ENCODE measurements at regions not wholly inside any gene's neighbourhood (a gene's known extent, or its start where the extent isn't known, plus 50 kb on each side); places are given as distances from the start of the nearest gene placed in this dataset.
"Not testable (repeated sequence)": the region's sequence is repeated elsewhere in the genome, so short reads cannot be mapped to it uniquely, and the experiment has no call there.

GRCh38 chr13:44664308-44664707 is 88.2 kb upstream of the TSC22D1 start:
- Mint-ChIP-seq H3K27me3 (ENCODE audit: low read depth) (peaks cover 12% of the 10 kb centered on the region), H3K4me3 (ENCODE audit: low read depth) (no peak overlapping the region), H3K4me1 (ENCODE audit: low read depth) (no peaks in the 10 kb centered on the region), H3K27ac (no peak overlapping the region), H3K36me3 (ENCODE audit: low read depth) (no peaks in the 10 kb centered on the region), H3K9me3 (no peaks in the 10 kb centered on the region)
- no peak for DNase-seq (ENCODE audit: low spot score)
- intact Hi-C loops (cut with micrococcal nuclease) = no loop called here

- Mint-ChIP-seq H3K36me3 (ENCODE audit: low read depth) (no peaks in the 10 kb centered on the region), H3K9me3 (no peaks in the 10 kb centered on the region), H3K27me3 (ENCODE audit: low read depth) (peaks cover 12% of the 10 kb centered on the region), H3K4me1 (ENCODE audit: low read depth) (no peaks in the 10 kb centered on the region), H3K4me3 (ENCODE audit: low read depth) (no peak overlapping the region), H3K27ac (no peak overlapping the region)
- DNase-seq (ENCODE audit: low spot score) = no peak
- intact Hi-C loops (cut with micrococcal nuclease) = no loop called here
Observed at GRCh38 chr13:44662515-44662914, 86.4 kb upstream of the TSC22D1 start.

- Mint-ChIP-seq H3K9me3 (no peaks in the 10 kb centered on the region), H3K4me3 (ENCODE audit: low read depth) (no peak overlapping the region), H3K4me1 (ENCODE audit: low read depth) (no peaks in the 10 kb centered on the region), H3K27me3 (ENCODE audit: low read depth) (peaks cover 12% of the 10 kb centered on the region), H3K27ac (no peak overlapping the region), H3K36me3 (ENCODE audit: low read depth) (no peaks in the 10 kb centered on the region)
- DNase-seq (ENCODE audit: low spot score) = no peak
- intact Hi-C loops (cut with micrococcal nuclease) = no loop called here
Observed at GRCh38 chr13:44661936-44662335, 85.8 kb upstream of the TSC22D1 start.

DNA sequence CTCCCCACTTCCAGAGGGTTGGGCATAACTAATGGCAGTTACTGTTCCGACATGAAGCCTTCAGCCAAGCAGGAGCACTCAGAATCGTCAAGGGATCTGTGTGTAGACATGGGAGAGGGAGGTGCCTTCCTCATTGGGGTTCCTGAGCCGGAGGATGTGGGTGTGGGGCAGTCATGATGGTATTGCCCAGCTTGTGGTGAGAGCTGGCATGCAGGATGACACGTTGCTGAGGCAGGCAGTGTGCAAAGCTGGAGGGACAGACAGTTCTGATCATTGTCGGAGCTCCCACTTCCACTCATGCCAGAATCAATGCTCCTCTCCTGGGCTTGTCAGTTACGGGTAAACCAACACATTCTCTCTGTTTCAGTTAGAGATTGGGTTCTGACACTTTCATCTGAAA is 83.9 kb upstream of the TSC22D1 start:
- no peaks in the 10 kb centered on the region for H3K4me1 Mint-ChIP-seq (ENCODE audit: low read depth)
- intact Hi-C loops (cut with micrococcal nuclease) = no loop called here
- DNase-seq (ENCODE audit: low spot score) = no peak
- H3K27me3 Mint-ChIP-seq (ENCODE audit: low read depth) = peaks cover 8% of the 10 kb centered on the region
- H3K4me3 Mint-ChIP-seq (ENCODE audit: low read depth) = no peak overlapping the region
- no peaks in the 10 kb centered on the region for H3K9me3 Mint-ChIP-seq
- H3K36me3 Mint-ChIP-seq (ENCODE audit: low read depth) = no peaks in the 10 kb centered on the region
- no peak overlapping the region for H3K27ac Mint-ChIP-seq

DNA sequence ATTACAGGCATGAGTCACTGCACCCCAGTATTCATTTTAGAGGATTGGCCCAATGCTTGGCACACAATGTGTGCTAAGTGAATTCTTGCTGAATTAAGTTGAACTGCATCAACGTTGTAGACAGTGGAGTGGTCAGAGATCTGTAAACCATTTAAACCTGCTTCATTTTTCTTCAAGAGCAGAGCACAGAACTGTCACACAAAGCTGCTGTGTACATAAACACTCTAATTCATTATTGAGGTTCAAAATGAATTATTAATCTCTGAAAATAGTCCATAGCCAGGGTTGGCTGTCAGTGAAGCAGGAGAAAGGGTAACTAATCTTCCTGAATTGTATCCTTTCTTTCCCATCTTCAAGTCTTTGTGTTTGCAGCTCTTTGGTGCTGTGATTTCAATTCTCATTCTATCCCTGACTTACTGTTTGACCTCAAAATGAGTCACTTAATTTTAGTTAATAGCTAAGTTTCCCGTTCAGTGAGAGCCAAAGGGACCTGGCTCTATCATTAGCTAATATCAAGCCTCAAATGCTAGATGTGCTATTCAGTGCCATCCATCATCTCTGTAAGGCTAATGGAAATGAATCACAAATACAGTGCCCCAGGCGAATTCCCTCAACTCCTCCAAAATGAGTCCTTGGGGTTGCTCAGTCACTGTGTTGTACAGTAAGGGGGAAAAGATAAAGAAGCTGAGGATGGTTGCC is 77.0 kb upstream of the TSC22D1 start:
- H3K27me3 Mint-ChIP-seq (ENCODE audit: low read depth) = peaks cover 10% of the 10 kb centered on the region
- peaks cover 19% of the 10 kb centered on the region for H3K4me1 Mint-ChIP-seq (ENCODE audit: low read depth)
- intact Hi-C loops (cut with micrococcal nuclease) = no loop called here
- no peaks in the 10 kb centered on the region for H3K9me3 Mint-ChIP-seq
- no peak overlapping the region for H3K27ac Mint-ChIP-seq
- H3K36me3 Mint-ChIP-seq (ENCODE audit: low read depth) = no peaks in the 10 kb centered on the region
- H3K4me3 Mint-ChIP-seq (ENCODE audit: low read depth) = no peak overlapping the region
- no peak for DNase-seq (ENCODE audit: low spot score)

DNA sequence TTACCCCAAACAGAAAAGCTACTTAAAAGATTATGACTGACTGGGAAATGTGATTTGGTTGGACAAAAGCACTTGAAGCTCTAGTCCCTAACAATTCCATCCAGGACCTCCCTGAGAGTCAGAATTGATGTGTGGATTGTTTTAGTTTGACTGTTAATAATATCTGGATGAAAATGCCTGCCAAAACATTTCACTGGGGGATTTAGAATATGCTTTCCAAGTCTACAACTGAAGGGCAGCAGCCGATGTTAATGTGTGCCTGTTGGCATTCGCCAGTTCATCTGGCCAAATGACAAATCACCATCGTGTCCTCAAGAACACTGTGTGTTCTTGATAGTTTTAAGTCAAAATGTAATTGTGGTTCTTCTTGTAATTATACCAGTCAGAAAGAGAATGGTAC is 76.0 kb upstream of the TSC22D1 start:
- H3K27me3 Mint-ChIP-seq (ENCODE audit: low read depth) = peaks cover 10% of the 10 kb centered on the region
- H3K4me1 Mint-ChIP-seq (ENCODE audit: low read depth) = peaks cover 21% of the 10 kb centered on the region
- H3K4me3 Mint-ChIP-seq (ENCODE audit: low read depth) = no peak overlapping the region
- no peak for DNase-seq (ENCODE audit: low spot score)
- no peak overlapping the region for H3K27ac Mint-ChIP-seq
- no peaks in the 10 kb centered on the region for H3K9me3 Mint-ChIP-seq
- H3K36me3 Mint-ChIP-seq (ENCODE audit: low read depth) = no peaks in the 10 kb centered on the region
- intact Hi-C loops (cut with micrococcal nuclease) = no loop called here

GRCh38 chr13:44651724-44652123 is 75.6 kb upstream of the TSC22D1 start:
- no peak for DNase-seq (ENCODE audit: low spot score)
- no peaks in the 10 kb centered on the region for H3K9me3 Mint-ChIP-seq
- peaks cover 21% of the 10 kb centered on the region for H3K4me1 Mint-ChIP-seq (ENCODE audit: low read depth)
- intact Hi-C loops (cut with micrococcal nuclease) = no loop called here
- no peak overlapping the region for H3K4me3 Mint-ChIP-seq (ENCODE audit: low read depth)
- H3K36me3 Mint-ChIP-seq (ENCODE audit: low read depth) = no peaks in the 10 kb centered on the region
- H3K27ac Mint-ChIP-seq = no peak overlapping the region
- H3K27me3 Mint-ChIP-seq (ENCODE audit: low read depth) = peaks cover 11% of the 10 kb centered on the region

DNA sequence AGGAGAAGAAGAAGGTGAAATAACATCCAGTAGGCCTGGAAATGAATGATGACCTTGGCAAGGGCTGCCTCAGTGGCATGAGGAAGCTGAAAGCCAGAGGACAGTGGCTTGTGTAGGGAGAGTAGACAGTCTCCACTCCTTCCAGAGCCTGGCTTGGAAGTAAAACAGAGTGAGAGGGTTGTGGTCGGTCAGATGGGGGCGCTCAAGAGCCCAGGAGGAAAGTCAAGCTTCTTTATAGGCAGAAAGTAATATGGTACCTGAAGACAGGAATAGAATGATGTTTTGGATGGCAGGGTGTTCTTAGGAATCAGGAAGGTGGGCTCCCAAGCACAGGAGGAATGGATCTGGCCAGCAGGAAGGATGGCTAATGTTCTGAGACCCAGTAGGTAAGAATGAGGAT is 75.1 kb upstream of the TSC22D1 start:
- peaks cover 21% of the 10 kb centered on the region for H3K4me1 Mint-ChIP-seq (ENCODE audit: low read depth)
- no peaks in the 10 kb centered on the region for H3K9me3 Mint-ChIP-seq
- H3K27me3 Mint-ChIP-seq (ENCODE audit: low read depth) = peaks cover 12% of the 10 kb centered on the region
- H3K36me3 Mint-ChIP-seq (ENCODE audit: low read depth) = no peaks in the 10 kb centered on the region
- no peak overlapping the region for H3K4me3 Mint-ChIP-seq (ENCODE audit: low read depth)
- DNase-seq (ENCODE audit: low spot score) = no peak
- intact Hi-C loops (cut with micrococcal nuclease) = no loop called here
- no peak overlapping the region for H3K27ac Mint-ChIP-seq

DNA sequence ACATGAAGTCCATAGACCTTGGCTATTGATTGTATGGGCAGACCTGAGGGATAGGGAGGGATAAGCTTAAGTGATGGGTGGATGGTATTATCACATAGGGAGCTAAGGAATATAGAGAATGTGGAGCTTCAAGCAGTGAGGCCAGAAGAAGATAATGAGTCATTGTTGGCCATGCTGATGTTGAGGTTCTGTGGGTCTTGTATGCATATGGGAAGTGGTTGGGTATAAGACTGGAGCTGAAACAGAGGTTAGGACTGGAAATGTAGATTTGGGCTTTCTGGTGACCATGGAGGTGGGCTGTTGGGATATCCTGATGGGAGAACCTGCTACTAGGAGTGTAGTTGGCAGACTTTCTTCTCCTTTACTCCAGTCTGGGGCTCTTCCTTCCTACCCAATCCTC is 73.7 kb upstream of the TSC22D1 start:
- Mint-ChIP-seq H3K9me3 (no peaks in the 10 kb centered on the region), H3K27me3 (ENCODE audit: low read depth) (peaks cover 14% of the 10 kb centered on the region), H3K36me3 (ENCODE audit: low read depth) (no peaks in the 10 kb centered on the region), H3K27ac (peak overlapping the region; percentile 36), H3K4me1 (ENCODE audit: low read depth) (peaks cover 21% of the 10 kb centered on the region), H3K4me3 (ENCODE audit: low read depth) (no peak overlapping the region)
- DNase-seq (ENCODE audit: low spot score) = no peak
- intact Hi-C loops (cut with micrococcal nuclease) = loop anchor here (1.0 to 2.0 kb wide), 6 partner anchors 60 to 267 kb away; no protein-coding TSS in a partner anchor

- Mint-ChIP-seq H3K27me3 (ENCODE audit: low read depth) (peaks cover 14% of the 10 kb centered on the region), H3K36me3 (ENCODE audit: low read depth) (no peaks in the 10 kb centered on the region), H3K9me3 (no peaks in the 10 kb centered on the region), H3K27ac (no peak overlapping the region), H3K4me1 (ENCODE audit: low read depth) (peaks cover 21% of the 10 kb centered on the region), H3K4me3 (ENCODE audit: low read depth) (no peak overlapping the region)
- intact Hi-C loops (cut with micrococcal nuclease) = loop anchor here (1.0 to 2.0 kb wide), 6 partner anchors 61 to 268 kb away; no protein-coding TSS in a partner anchor
- no peak for DNase-seq (ENCODE audit: low spot score)
Observed at GRCh38 chr13:44649104-44649428, 72.9 kb upstream of the TSC22D1 start.

- H3K4me3 Mint-ChIP-seq (ENCODE audit: low read depth) = no peak overlapping the region
- no peak for DNase-seq (ENCODE audit: low spot score)
Observed at GRCh38 chr13:44648392-44649103, 72.4 kb upstream of the TSC22D1 start.

GRCh38 chr13:44647560-44647959 is 71.4 kb upstream of the TSC22D1 start:
- H3K9me3 Mint-ChIP-seq; H3K4me3 Mint-ChIP-seq (ENCODE audit: low read depth); intact Hi-C loops (cut with micrococcal nuclease); H3K36me3 Mint-ChIP-seq (ENCODE audit: low read depth); H3K27ac Mint-ChIP-seq; DNase-seq (ENCODE audit: low spot score): not testable (repeated sequence)
- H3K4me1 Mint-ChIP-seq (ENCODE audit: low read depth) = peaks cover 21% of the 10 kb centered on the region
- H3K27me3 Mint-ChIP-seq (ENCODE audit: low read depth) = peaks cover 14% of the 10 kb centered on the region

More at GRCh38 chr13:44648392-44649103, 72.4 kb upstream of the TSC22D1 start:
- H3K36me3 Mint-ChIP-seq (ENCODE audit: low read depth) = no peaks in the 10 kb centered on the region
- no peaks in the 10 kb centered on the region for H3K9me3 Mint-ChIP-seq
- H3K4me1 Mint-ChIP-seq (ENCODE audit: low read depth) = peaks cover 21% of the 10 kb centered on the region
- H3K27me3 Mint-ChIP-seq (ENCODE audit: low read depth) = peaks cover 14% of the 10 kb centered on the region
- H3K27ac Mint-ChIP-seq = peak overlapping the region; percentile 25
- intact Hi-C loops (cut with micrococcal nuclease) = loop anchor here (1.0 to 2.0 kb wide), 6 partner anchors 62 to 269 kb away; no protein-coding TSS in a partner anchor

- Mint-ChIP-seq H3K4me1 (ENCODE audit: low read depth) (peaks cover 21% of the 10 kb centered on the region), H3K9me3 (no peaks in the 10 kb centered on the region), H3K27ac (no peak overlapping the region), H3K27me3 (ENCODE audit: low read depth) (peaks cover 6% of the 10 kb centered on the region), H3K4me3 (ENCODE audit: low read depth) (no peak overlapping the region), H3K36me3 (ENCODE audit: low read depth) (no peaks in the 10 kb centered on the region)
- no peak for DNase-seq (ENCODE audit: low spot score)
- intact Hi-C loops (cut with micrococcal nuclease) = no loop called here
Observed at GRCh38 chr13:44646044-44646443, 69.9 kb upstream of the TSC22D1 start.
